H1 (cell line): ENCODE measurements at regions not wholly inside any gene's neighbourhood (a gene's known extent, or its start where the extent isn't known, plus 50 kb on each side); places are given as distances from the start of the nearest gene placed in this dataset.

Experiments used
- CTCF ChIA-PET: fragments of 300-600 bp; sonication (Branson Sonifier 250); formaldehyde crosslinking; loops from one replicate; lab custom pipeline; 2021; ENCODE audit not compliant: partially characterized antibody; lab: Charles Lee
- POLR2A ChIA-PET: fragments of 300-600 bp; sonication (Branson Sonifier 250); formaldehyde crosslinking; loops from one replicate; lab custom pipeline; 2021; ENCODE audit warnings: inconsistent platforms; ENCODE audit not compliant: partially characterized antibody; lab: Charles Lee
- DNase-seq, 2 experiments: peaks; one replicate each; pipeline versions ENCODE4 v3.0.0 to v3.0.0-alpha.2; 2010 to 2022; ENCODE audit warnings: low spot score in 2 of 2, low read depth in 1 of 2, mixed read lengths in 1 of 2
- FAIRE-seq: peaks from 2 replicates; lab custom pipeline; 2011; peaks lifted over from hg19 to GRCh38; lab: Jason Lieb, UNC
- H2AFZ ChIP-seq: 2 replicates; pipeline ENCODE4 v1.8.1; 2012; ENCODE audit warnings: low read length, inconsistent platforms
- H2AK5ac ChIP-seq: 2 replicates; pipeline ENCODE4 v1.6.1; 2013; ENCODE audit warnings: low read depth, low read length
- H2BK120ac ChIP-seq: replicated peaks from 2 replicates; pipeline ENCODE3; 2013; ENCODE audit warnings: low read depth, low read length, inconsistent platforms
- H2BK12ac ChIP-seq: 2 replicates; pipeline ENCODE4 v1.6.1; 2013; ENCODE audit warnings: low read depth, low read length
- H2BK15ac ChIP-seq: 2 replicates; pipeline ENCODE4 v1.6.1; 2013; ENCODE audit warnings: low read length
- H2BK20ac ChIP-seq: 2 replicates; pipeline ENCODE4 v1.6.1; 2013; ENCODE audit warnings: low read length
- H2BK5ac ChIP-seq: 2 replicates; pipeline ENCODE4 v1.6.1; 2013; ENCODE audit warnings: low read depth, low read length
- H3K14ac ChIP-seq: 2 replicates; pipeline ENCODE4 v1.6.1; 2013; ENCODE audit warnings: inconsistent platforms; ENCODE audit not compliant: insufficient read length
- H3K18ac ChIP-seq: 2 replicates; pipeline ENCODE4 v1.6.1; 2013; ENCODE audit warnings: low read length; ENCODE audit errors: extremely low read depth
- H3K23ac ChIP-seq: 2 replicates; pipeline ENCODE4 v1.6.1; 2013; ENCODE audit warnings: inconsistent platforms; ENCODE audit not compliant: insufficient read length
- H3K23me2 ChIP-seq: 2 replicates; pipeline ENCODE4 v1.6.1; 2013; ENCODE audit warnings: low read depth, low read length
- H3K27ac ChIP-seq: 2 replicates; pipeline ENCODE4 v1.6.1; 2011; ENCODE audit warnings: low read depth, low read length, inconsistent platforms
- H3K27me3 ChIP-seq, 4 experiments: replicated peaks in 1 of 4; 1 replicate in 1 of 4; 2 replicates in 3 of 4; pipeline versions ENCODE4 v1.6.1 to v1.8.1; 2011 to 2013; ENCODE audit warnings: low read length in 3 of 4, mild to moderate bottlenecking in 3 of 4, inconsistent platforms in 2 of 4, mixed read lengths in 2 of 4, moderate library complexity in 1 of 4; ENCODE audit not compliant: control insufficient read depth in 3 of 4, insufficient read depth in 3 of 4; ENCODE audit errors: extremely low read depth in 1 of 4
- H3K36me3 ChIP-seq, 4 experiments: 2 replicates each; pipeline versions ENCODE4 v1.6.1 to v1.8.1; 2011 to 2013; ENCODE audit warnings: mild to moderate bottlenecking in 4 of 4, low read length in 3 of 4, moderate library complexity in 2 of 4, control low read depth in 1 of 4, inconsistent platforms in 1 of 4; ENCODE audit not compliant: insufficient read depth in 4 of 4, control insufficient read depth in 2 of 4
- H3K4ac ChIP-seq: replicated peaks from 2 replicates; pipeline ENCODE3; 2013; ENCODE audit warnings: low read length, low read depth, mixed read lengths, inconsistent platforms; ENCODE audit not compliant: insufficient read length
- H3K4me1 ChIP-seq, 4 experiments: replicated peaks in 1 of 4; 1 replicate in 1 of 4; 2 replicates in 3 of 4; pipeline versions ENCODE4 v1.6.1 to v1.8.1; 2011 to 2013; ENCODE audit warnings: low read length in 3 of 4, inconsistent platforms in 2 of 4, mixed read lengths in 1 of 4; ENCODE audit not compliant: insufficient read depth in 4 of 4, control insufficient read depth in 3 of 4
- H3K4me2 ChIP-seq, 2 experiments: 2 replicates each; pipeline versions ENCODE4 v1.6.1 to v1.8.1; 2011 to 2013; ENCODE audit warnings: low read depth in 2 of 2, low read length in 2 of 2, control low read depth in 1 of 2, inconsistent platforms in 1 of 2, mild to moderate bottlenecking in 1 of 2; ENCODE audit not compliant: insufficient read depth in 1 of 2
- H3K4me3 ChIP-seq, 4 experiments: fragments of 200-600, 300-600 bp in 1 of 4; sonication (generic), shearing (Covaris generic), sonication (Bioruptor Twin) in 1 of 4; 2 replicates each; pipeline versions ENCODE4 v1.5.1 to v1.8.1; 2011 to 2016; ENCODE audit warnings: low read length in 4 of 4, low read depth in 3 of 4, control low read depth in 2 of 4, inconsistent platforms in 2 of 4, mild to moderate bottlenecking in 2 of 4, mixed read lengths in 1 of 4, moderate library complexity in 1 of 4; ENCODE audit not compliant: insufficient read depth in 2 of 4; ENCODE audit errors: extremely low read depth in 1 of 4
- H3K56ac ChIP-seq: replicated peaks from 2 replicates; pipeline ENCODE3; 2013; ENCODE audit warnings: low read depth, mild to moderate bottlenecking, mixed read lengths, low read length, inconsistent platforms; ENCODE audit not compliant: insufficient read length
- H3K79me1 ChIP-seq: 2 replicates; pipeline ENCODE4 v1.6.1; 2013; ENCODE audit warnings: low read depth, low read length, control low read depth
- H3K79me2 ChIP-seq, 2 experiments: 2 replicates each; pipeline versions ENCODE4 v1.6.1 to v1.8.1; 2012 to 2013; ENCODE audit warnings: low read length in 2 of 2, mild to moderate bottlenecking in 2 of 2, inconsistent platforms in 1 of 2; ENCODE audit not compliant: insufficient read depth in 2 of 2, control insufficient read depth in 1 of 2
- H3K9ac ChIP-seq, 4 experiments: replicated peaks in 1 of 4; 1 replicate in 1 of 4; 2 replicates in 3 of 4; pipeline versions ENCODE4 v1.6.1 to v1.8.1; 2011 to 2013; ENCODE audit warnings: low read depth in 3 of 4, low read length in 3 of 4, control low read depth in 2 of 4, mild to moderate bottlenecking in 2 of 4, moderate library complexity in 2 of 4, inconsistent platforms in 1 of 4; ENCODE audit errors: extremely low read depth in 1 of 4
- H3K9me3 ChIP-seq, 2 experiments: 2 replicates each; pipeline versions ENCODE4 v1.6.1 to v1.8.1; 2012 to 2013; ENCODE audit warnings: mild to moderate bottlenecking in 2 of 2, moderate library complexity in 2 of 2, control low read depth in 1 of 2, inconsistent platforms in 1 of 2, low read depth in 1 of 2, low read length in 1 of 2, mixed read lengths in 1 of 2; ENCODE audit not compliant: insufficient read depth in 2 of 2
- H4K20me1 ChIP-seq, 2 experiments: replicated peaks in 1 of 2; 2 replicates each; pipeline versions ENCODE3 to v1.8.1; 2011 to 2013; ENCODE audit warnings: inconsistent platforms in 2 of 2, low read length in 2 of 2, mild to moderate bottlenecking in 1 of 2; ENCODE audit not compliant: insufficient read depth in 2 of 2, control insufficient read depth in 1 of 2
- H4K5ac ChIP-seq: 2 replicates; pipeline ENCODE4 v1.6.1; 2013; ENCODE audit warnings: low read length, low read depth, mixed read lengths, inconsistent platforms; ENCODE audit not compliant: insufficient read length
- H4K8ac ChIP-seq: 2 replicates; pipeline ENCODE4 v1.8.0; 2013; ENCODE audit warnings: mild to moderate bottlenecking, moderate library complexity, low read length, inconsistent platforms; ENCODE audit not compliant: insufficient read depth; ENCODE audit errors: extremely low read depth
- H4K91ac ChIP-seq: replicated peaks from 2 replicates; pipeline ENCODE3; 2013; ENCODE audit warnings: low read length, mixed read lengths, inconsistent platforms; ENCODE audit not compliant: insufficient read length
- CTBP2 ChIP-seq: IDR thresholded peaks from 2 replicates; pipeline ENCODE4 v1.7.0; 2011; ENCODE audit warnings: borderline replicate concordance, mild to moderate bottlenecking, moderate library complexity, mixed read lengths, low read length; ENCODE audit not compliant: insufficient read depth, insufficient read length
- MAFK ChIP-seq: IDR thresholded peaks from 2 replicates; pipeline ENCODE4 v1.6.1; 2012; ENCODE audit warnings: low read depth, mild to moderate bottlenecking, improper control_type of control experiment, low read length
- RBBP5 ChIP-seq: IDR thresholded peaks from 2 replicates; pipeline ENCODE4 v1.7.1; 2012; ENCODE audit warnings: low read depth, mild to moderate bottlenecking, inconsistent platforms, low read length, moderate library complexity, borderline replicate concordance
- RFX5 ChIP-seq: IDR thresholded peaks from 2 replicates; pipeline ENCODE4 v1.6.1; 2011; ENCODE audit warnings: low read depth, low read length, improper control_type of control experiment, borderline replicate concordance
- SIRT6 ChIP-seq: IDR thresholded peaks from one replicate; pipeline ENCODE4 v1.7.1; 2012; ENCODE audit warnings: low read length, inconsistent platforms
- TAF7 ChIP-seq: optimal IDR thresholded peaks from 2 replicates; pipeline ENCODE3; 2011; ENCODE audit warnings: low read depth, mild to moderate bottlenecking, inconsistent platforms, low read length, moderate library complexity, borderline replicate concordance
- TEAD4 ChIP-seq: IDR thresholded peaks from 2 replicates; pipeline ENCODE4 v1.6.1; 2012; ENCODE audit warnings: low read depth, low read length, inconsistent platforms, mixed read lengths
- WGBS, 2 experiments: shearing (Covaris generic) in 1 of 2; methylation state at CpG; one replicate each; pipeline versions ENCODE4 v1.1.6 to v1.1.7; 2013 to 2015; ENCODE audit warnings: low lambda C conversion rate in 2 of 2, mixed read lengths in 2 of 2, inconsistent platforms in 1 of 2, low coverage in 1 of 2, missing lambda C conversion rate in 1 of 2; ENCODE audit not compliant: insufficient replicate concordance in 2 of 2, insufficient coverage in 1 of 2, insufficient read length in 1 of 2; ENCODE audit errors: extremely low coverage in 1 of 2, missing lambda C conversion rate in 1 of 2; 5-methylcytosine and 5-hydroxymethylcytosine counted together
- TF ChIP-seq, protein P1 (sequence below): IDR thresholded peaks from 2 replicates; pipeline ENCODE4 v1.6.1; 2012; ENCODE audit warnings: low read length, inconsistent platforms

GRCh38 chr7:90081621-90082020 lies 72.6 kb upstream of the STEAP1 start:
- H3K9me3 ChIP-seq: no peaks in the 10 kb centered on the region
- 91% methylated on average over 3 of the region's 3 CpGs; no CpG with 5 or more reads in 1 of the 2 experiments for WGBS, 2 experiments
- H3K23me2 ChIP-seq: no peaks in the 10 kb centered on the region
- H4K20me1 ChIP-seq: no peaks in the 10 kb centered on the region
- TF ChIP-seq MAFK: no peak
- TF ChIP-seq, protein P1, sequence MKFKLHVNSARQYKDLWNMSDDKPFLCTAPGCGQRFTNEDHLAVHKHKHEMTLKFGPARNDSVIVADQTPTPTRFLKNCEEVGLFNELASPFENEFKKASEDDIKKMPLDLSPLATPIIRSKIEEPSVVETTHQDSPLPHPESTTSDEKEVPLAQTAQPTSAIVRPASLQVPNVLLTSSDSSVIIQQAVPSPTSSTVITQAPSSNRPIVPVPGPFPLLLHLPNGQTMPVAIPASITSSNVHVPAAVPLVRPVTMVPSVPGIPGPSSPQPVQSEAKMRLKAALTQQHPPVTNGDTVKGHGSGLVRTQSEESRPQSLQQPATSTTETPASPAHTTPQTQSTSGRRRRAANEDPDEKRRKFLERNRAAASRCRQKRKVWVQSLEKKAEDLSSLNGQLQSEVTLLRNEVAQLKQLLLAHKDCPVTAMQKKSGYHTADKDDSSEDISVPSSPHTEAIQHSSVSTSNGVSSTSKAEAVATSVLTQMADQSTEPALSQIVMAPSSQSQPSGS: no peak
- no peak for TF ChIP-seq TAF7
- no peak for TF ChIP-seq CTBP2
- no peak for TF ChIP-seq SIRT6
- no peak for TF ChIP-seq RBBP5
- TF ChIP-seq TEAD4: no peak
- no peak for TF ChIP-seq RFX5
- H2BK20ac ChIP-seq: no peak overlapping the region
- CTCF ChIA-PET: no interaction called here
- no peak overlapping the region for H2BK12ac ChIP-seq
- no peak overlapping the region for H3K9ac ChIP-seq
- H3K14ac ChIP-seq: no peak overlapping the region
- H4K5ac ChIP-seq: no peak overlapping the region
- no peak overlapping the region for H4K91ac ChIP-seq
- 0 out of 2 replicates have a peak overlapping the region, but pooled peaks have one; percentile 61 for H2AFZ ChIP-seq
- no peak overlapping the region for H4K8ac ChIP-seq
- no peak overlapping the region for H3K23ac ChIP-seq
- no peaks in the 10 kb centered on the region for H3K4me1 ChIP-seq
- no peak overlapping the region for H3K4me2 ChIP-seq
- POLR2A ChIA-PET: no interaction called here
- no peaks in the 10 kb centered on the region for H3K36me3 ChIP-seq
- no peak for DNase-seq
- no peak overlapping the region for H2BK120ac ChIP-seq
- no peak overlapping the region for H2AK5ac ChIP-seq
- no peak overlapping the region for H2BK15ac ChIP-seq
- no peak overlapping the region for H3K4ac ChIP-seq
- H3K27me3 ChIP-seq: no peaks in the 10 kb centered on the region
- FAIRE-seq: no peak
- no peak overlapping the region for H3K56ac ChIP-seq
- no peak overlapping the region for H3K4me3 ChIP-seq
- no peaks in the 10 kb centered on the region for H3K79me2 ChIP-seq
- H3K27ac ChIP-seq: no peak overlapping the region
- H3K18ac ChIP-seq: no peak overlapping the region
- H2BK5ac ChIP-seq: no peak overlapping the region
- no peaks in the 10 kb centered on the region for H3K79me1 ChIP-seq
